Endothelial cell of umbilical vein (primary cell): ENCODE measurements at regions not wholly inside any gene's neighbourhood (a gene's known extent, or its start where the extent isn't known, plus 50 kb on each side); places are given as distances from the start of the nearest gene placed in this dataset.

ENCODE experiments used
- CTCF ChIP-seq, 2 donors: IDR thresholded peaks; 1 replicate in 1 of 2; 2 replicates in 1 of 2; pipeline ENCODE4 v1.5.1; 2011; ENCODE audit warnings: low read length in 2 of 2, mild to moderate bottlenecking in 2 of 2, moderate library complexity in 2 of 2, control low read depth in 1 of 2, inconsistent platforms in 1 of 2, low read depth in 1 of 2; ENCODE audit not compliant: insufficient read depth in 1 of 2; ENCODE audit errors: extremely low read depth in 1 of 2
- EZH2 ChIP-seq: IDR thresholded peaks from 2 replicates; pipeline ENCODE4 v1.6.1; 2012; ENCODE audit warnings: borderline replicate concordance, low read depth, mild to moderate bottlenecking, moderate library complexity, low read length, inconsistent platforms; ENCODE audit not compliant: severe bottlenecking
- FOS ChIP-seq: IDR thresholded peaks from 2 replicates; pipeline ENCODE4 v1.6.1; 2011; ENCODE audit warnings: mild to moderate bottlenecking, low read length, moderate library complexity, borderline replicate concordance; ENCODE audit not compliant: insufficient read depth
- MAX ChIP-seq: IDR thresholded peaks from 2 replicates; pipeline ENCODE4 v1.6.1; 2011; ENCODE audit not compliant: insufficient read depth, insufficient read length
- MYC ChIP-seq: IDR thresholded peaks from one replicate; pipeline ENCODE4 v1.6.1; 2011; ENCODE audit warnings: mild to moderate bottlenecking, low read depth, low read length
- POLR2A ChIP-seq: IDR thresholded peaks from 2 replicates; pipeline ENCODE4 v1.6.1; 2012; ENCODE audit warnings: low read depth, mild to moderate bottlenecking, control low read depth, low read length
- POLR2AphosphoS5 ChIP-seq: IDR thresholded peaks from 2 replicates; pipeline ENCODE4 v1.6.1; 2012; ENCODE audit warnings: low read depth, mild to moderate bottlenecking, control low read depth, low read length, moderate library complexity; ENCODE audit not compliant: insufficient read depth

GRCh38 chr1:17913326-17914115 lies 158.4 kb downstream of the ACTL8 start:
- TF ChIP-seq POLR2A (no peak), CTCF (IDR thresholded peaks at IDR 0.05; ENCODE audit: extremely low read depth in 1 of 2, insufficient read depth in 1 of 2, low read depth in 1 of 2, low read length in 2 of 2) (no peak), MAX (no peak), POLR2AphosphoS5 (no peak), FOS (no peak), EZH2 (no peak), MYC (no peak)
